ENCODE measurements at regions not wholly inside any gene's neighbourhood (a gene's known extent, or its start where the extent isn't known, plus 50 kb on each side); places are given as distances from the start of the nearest gene placed in this dataset.
"Not testable (repeated sequence)": the region's sequence is repeated elsewhere in the genome, so short reads cannot be mapped to it uniquely, and the experiment has no call there.

- DNase-seq, result no peak
Observed at GRCh38 chr12:92244036-92244435, 98.4 kb upstream of the BTG1 start.

GRCh38 chr12:92242907-92243306 is 97.3 kb upstream of the BTG1 start:
- no peak for DNase-seq

GRCh38 chr12:92237762-92238523 is 92.3 kb upstream of the BTG1 start:
- no peak for DNase-seq

GRCh38 chr12:92237262-92237661 is 91.6 kb upstream of the BTG1 start:
- DNase-seq, result no peak

- DNase-seq, result no peak
Observed at GRCh38 chr12:92235703-92236472, 90.2 kb upstream of the BTG1 start.

GRCh38 chr12:92234533-92234932 is 88.9 kb upstream of the BTG1 start:
- no peak for DNase-seq

GRCh38 chr12:92233346-92234015 is 87.8 kb upstream of the BTG1 start:
- no peak for DNase-seq

GRCh38 chr12:92232371-92232932 is 86.8 kb upstream of the BTG1 start:
- not testable (repeated sequence) for DNase-seq

GRCh38 chr12:92231945-92232344 is 86.3 kb upstream of the BTG1 start:
- not testable (repeated sequence) for DNase-seq

GRCh38 chr12:92231532-92231931 is 85.9 kb upstream of the BTG1 start:
- not testable (repeated sequence) for DNase-seq

- DNase-seq, result no peak
Observed at GRCh38 chr12:92229381-92229780, 83.7 kb upstream of the BTG1 start.

GRCh38 chr12:92226961-92227360 is 81.3 kb upstream of the BTG1 start:
- no peak for DNase-seq

GRCh38 chr12:92226071-92226661 is 80.5 kb upstream of the BTG1 start:
- no peak for DNase-seq

- DNase-seq, result no peak
Observed at GRCh38 chr12:92224685-92225331, 79.2 kb upstream of the BTG1 start.

- no peak for DNase-seq
Observed at GRCh38 chr12:92223481-92223880, 77.8 kb upstream of the BTG1 start.

- DNase-seq, result no peak
Observed at GRCh38 chr12:92221656-92222315, 76.1 kb upstream of the BTG1 start.

GRCh38 chr12:92218394-92219077 is 72.9 kb upstream of the BTG1 start:
- no peak for DNase-seq

GRCh38 chr12:92216092-92216491 is 70.4 kb upstream of the BTG1 start:
- DNase-seq, result no peak

- no peak for DNase-seq
Observed at GRCh38 chr12:92215358-92215757, 69.7 kb upstream of the BTG1 start.

- no peak for DNase-seq
Observed at GRCh38 chr12:92213166-92213565, 67.5 kb upstream of the BTG1 start.

GRCh38 chr12:92210071-92210470 is 64.4 kb upstream of the BTG1 start:
- DNase-seq, result no peak
